VCaP (cell line): ENCODE measurements at regions not wholly inside any gene's neighbourhood (a gene's known extent, or its start where the extent isn't known, plus 50 kb on each side); places are given as distances from the start of the nearest gene placed in this dataset.

Source experiments
- H3K27ac ChIP-seq: fragments of 450-650 bp; 2 replicates; pipeline ENCODE4 v1.5.1; 2017
- TF ChIP-seq, protein P1 (sequence below): fragments of 450-650 bp; conservative IDR thresholded peaks from 2 replicates; pipeline ENCODE4 v1.5.1; 2017; ENCODE audit warnings: mild to moderate bottlenecking, moderate library complexity

GRCh38 chr20:59498291-59498690 is 106.0 kb upstream of the PHACTR3 start:
- TF ChIP-seq, protein P1, sequence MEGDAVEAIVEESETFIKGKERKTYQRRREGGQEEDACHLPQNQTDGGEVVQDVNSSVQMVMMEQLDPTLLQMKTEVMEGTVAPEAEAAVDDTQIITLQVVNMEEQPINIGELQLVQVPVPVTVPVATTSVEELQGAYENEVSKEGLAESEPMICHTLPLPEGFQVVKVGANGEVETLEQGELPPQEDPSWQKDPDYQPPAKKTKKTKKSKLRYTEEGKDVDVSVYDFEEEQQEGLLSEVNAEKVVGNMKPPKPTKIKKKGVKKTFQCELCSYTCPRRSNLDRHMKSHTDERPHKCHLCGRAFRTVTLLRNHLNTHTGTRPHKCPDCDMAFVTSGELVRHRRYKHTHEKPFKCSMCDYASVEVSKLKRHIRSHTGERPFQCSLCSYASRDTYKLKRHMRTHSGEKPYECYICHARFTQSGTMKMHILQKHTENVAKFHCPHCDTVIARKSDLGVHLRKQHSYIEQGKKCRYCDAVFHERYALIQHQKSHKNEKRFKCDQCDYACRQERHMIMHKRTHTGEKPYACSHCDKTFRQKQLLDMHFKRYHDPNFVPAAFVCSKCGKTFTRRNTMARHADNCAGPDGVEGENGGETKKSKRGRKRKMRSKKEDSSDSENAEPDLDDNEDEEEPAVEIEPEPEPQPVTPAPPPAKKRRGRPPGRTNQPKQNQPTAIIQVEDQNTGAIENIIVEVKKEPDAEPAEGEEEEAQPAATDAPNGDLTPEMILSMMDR, result no peak

GRCh38 chr20:59499863-59500262 is 104.5 kb upstream of the PHACTR3 start:
- H3K27ac ChIP-seq, result no peak overlapping the region
- TF ChIP-seq, protein P1, result no peak

More at GRCh38 chr20:59498291-59498690, 106.0 kb upstream of the PHACTR3 start:
- H3K27ac ChIP-seq, result no peak overlapping the region

DNA sequence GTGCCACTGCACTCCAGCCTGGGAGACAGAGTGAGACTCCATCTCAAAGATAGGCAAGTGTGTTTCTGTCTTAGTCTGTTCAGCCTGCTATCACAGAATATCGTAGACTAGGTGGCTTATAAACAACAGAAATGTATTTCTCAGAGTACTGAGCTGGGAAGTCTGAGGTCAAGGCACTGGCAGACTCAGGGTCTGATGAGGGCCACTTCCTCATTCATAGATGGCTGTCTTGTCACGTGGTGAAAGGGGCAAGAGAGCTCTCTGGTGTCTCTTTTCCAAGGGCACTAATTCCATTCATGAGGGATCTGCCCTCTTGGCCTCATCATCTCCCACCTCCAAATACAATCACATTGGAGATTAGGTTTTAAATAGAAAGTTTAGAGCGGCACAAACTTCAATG is 95.6 kb upstream of the PHACTR3 start:
- no peak overlapping the region for H3K27ac ChIP-seq
- TF ChIP-seq, protein P1, result no peak

GRCh38 chr20:59512651-59513050 is 91.7 kb upstream of the PHACTR3 start:
- TF ChIP-seq, protein P1, result no peak
- no peak overlapping the region for H3K27ac ChIP-seq

- TF ChIP-seq, protein P1, result no peak
- H3K27ac ChIP-seq, result no peak overlapping the region
Measured at GRCh38 chr20:59514554-59514953, 89.8 kb upstream of the PHACTR3 start.

DNA sequence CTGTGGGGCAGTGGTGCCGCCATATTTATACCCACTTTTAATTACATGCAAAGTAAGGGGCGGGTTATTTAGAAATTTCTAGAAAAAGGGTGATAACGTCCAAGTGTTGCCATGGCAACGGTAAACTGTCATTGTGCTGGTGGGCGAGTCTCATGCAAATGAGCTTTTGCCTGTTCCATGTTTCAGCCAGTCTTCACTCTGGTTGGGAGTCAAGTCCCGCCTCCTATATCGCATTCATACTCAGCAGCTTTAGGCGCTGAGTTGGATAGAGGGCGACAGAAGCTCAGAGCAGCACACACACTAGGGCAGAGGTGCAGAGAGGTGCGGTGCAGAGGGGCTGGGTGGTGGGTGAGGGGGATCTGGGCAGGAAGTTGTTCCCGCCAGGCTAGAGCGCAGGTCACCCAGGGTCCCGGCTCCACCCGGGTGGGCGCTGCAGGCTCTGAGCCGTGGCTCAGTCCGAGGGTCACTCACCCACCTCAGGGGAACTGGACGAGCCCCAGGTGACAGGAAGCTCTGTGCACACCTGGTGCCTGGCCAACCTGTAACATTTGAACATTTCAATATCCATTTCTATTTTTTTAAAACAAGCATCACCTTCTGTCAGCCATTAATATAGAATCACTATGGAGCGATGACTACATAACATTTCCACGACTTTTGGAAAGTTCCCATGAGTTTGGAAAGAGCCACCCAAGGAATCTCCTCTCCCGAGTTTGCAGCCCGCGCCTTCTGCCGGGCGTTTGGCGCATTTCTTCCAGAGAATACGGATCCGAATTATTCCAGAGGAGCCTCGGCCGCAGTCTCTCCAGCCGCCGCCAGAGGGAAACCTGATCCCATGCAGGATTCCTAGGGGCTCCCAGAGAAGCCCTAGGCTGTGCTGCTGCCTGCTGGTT is 89.1 kb upstream of the PHACTR3 start:
- no peak overlapping the region for H3K27ac ChIP-seq
- TF ChIP-seq, protein P1, result peak; percentile 99

- TF ChIP-seq, protein P1, result peak; percentile 4
- H3K27ac ChIP-seq, result no peak overlapping the region
Measured at GRCh38 chr20:59515906-59516209, 88.5 kb upstream of the PHACTR3 start.
